ENCODE measurements at regions not wholly inside any gene's neighbourhood (a gene's known extent, or its start where the extent isn't known, plus 50 kb on each side); places are given as distances from the start of the nearest gene placed in this dataset.

GRCh38 chr2:240299710-240300068 is 135.8 kb upstream of the GPC1 start:
- no peak for DNase-seq (ENCODE audit: low spot score)

GRCh38 chr2:240300261-240300821 is 135.1 kb upstream of the GPC1 start:
- DNase-seq (ENCODE audit: low spot score), result no peak

GRCh38 chr2:240300840-240301239 is 134.6 kb upstream of the GPC1 start:
- DNase-seq (ENCODE audit: low spot score), result no peak

- no peak for DNase-seq (ENCODE audit: low spot score)
These were observed 134.1 kb upstream of the GPC1 start for GRCh38 chr2:240301256-240301795.

GRCh38 chr2:240302041-240302440 is 133.4 kb upstream of the GPC1 start:
- no peak for DNase-seq (ENCODE audit: low spot score)

- DNase-seq (ENCODE audit: low spot score), result no peak
These were observed 132.4 kb upstream of the GPC1 start for GRCh38 chr2:240302933-240303595.

GRCh38 chr2:240303896-240304745 is 131.3 kb upstream of the GPC1 start:
- no peak for DNase-seq (ENCODE audit: low spot score)

- no peak for DNase-seq (ENCODE audit: low spot score)
These were observed 130.7 kb upstream of the GPC1 start for GRCh38 chr2:240304746-240305161.

GRCh38 chr2:240305369-240305962 is 130.0 kb upstream of the GPC1 start:
- no peak for DNase-seq (ENCODE audit: low spot score)

- DNase-seq (ENCODE audit: low spot score), result no peak
These were observed 129.3 kb upstream of the GPC1 start for GRCh38 chr2:240306185-240306584.

GRCh38 chr2:240308111-240308651 is 127.3 kb upstream of the GPC1 start:
- no peak for DNase-seq (ENCODE audit: low spot score)

GRCh38 chr2:240309214-240309613 is 126.2 kb upstream of the GPC1 start:
- DNase-seq (ENCODE audit: low spot score), result no peak

GRCh38 chr2:240310201-240310600 is 125.3 kb upstream of the GPC1 start:
- no peak for DNase-seq (ENCODE audit: low spot score)

GRCh38 chr2:240310645-240311044 is 124.8 kb upstream of the GPC1 start:
- DNase-seq (ENCODE audit: low spot score), result no peak

- no peak for DNase-seq (ENCODE audit: low spot score)
These were observed 123.6 kb upstream of the GPC1 start for GRCh38 chr2:240311821-240312220.

- DNase-seq (ENCODE audit: low spot score), result no peak
These were observed 116.1 kb upstream of the GPC1 start for GRCh38 chr2:240319221-240319854.

GRCh38 chr2:240319855-240320203 is 115.6 kb upstream of the GPC1 start:
- no peak for DNase-seq (ENCODE audit: low spot score)

- peak; percentile 86 for DNase-seq (ENCODE audit: low spot score)
These were observed 115.1 kb upstream of the GPC1 start for GRCh38 chr2:240320204-240320993.

- no peak for DNase-seq (ENCODE audit: low spot score)
These were observed 113.1 kb upstream of the GPC1 start for GRCh38 chr2:240322231-240322955.

GRCh38 chr2:240322991-240323390 is 112.5 kb upstream of the GPC1 start:
- no peak for DNase-seq (ENCODE audit: low spot score)
